H1 (cell line): ENCODE measurements at regions not wholly inside any gene's neighbourhood (a gene's known extent, or its start where the extent isn't known, plus 50 kb on each side); places are given as distances from the start of the nearest gene placed in this dataset.

Source experiments
- CHD7 ChIP-seq: fragments of 300-600 bp; sonication (generic); IDR thresholded peaks from 2 replicates; pipeline ENCODE4 v1.7.1; 2012; ENCODE audit warnings: low read length, moderate library complexity, mild to moderate bottlenecking, inconsistent platforms; ENCODE audit not compliant: insufficient replicate concordance
- POU5F1 ChIP-seq: IDR thresholded peaks from 2 replicates; pipeline ENCODE4 v1.6.1; 2011; ENCODE audit warnings: low read depth, mild to moderate bottlenecking, low read length, moderate library complexity
- SIRT6 ChIP-seq: IDR thresholded peaks from one replicate; pipeline ENCODE4 v1.7.1; 2012; ENCODE audit warnings: low read length, inconsistent platforms
- SP1 ChIP-seq: IDR thresholded peaks from 2 replicates; pipeline ENCODE4 v1.6.1; 2011; ENCODE audit warnings: low read depth, low read length
- SP4 ChIP-seq: IDR thresholded peaks from 2 replicates; pipeline ENCODE4 v1.6.1; 2012; ENCODE audit warnings: low read length, inconsistent platforms
- ZNF274 ChIP-seq: IDR thresholded peaks from 2 replicates; pipeline ENCODE4 v1.7.0; 2012; ENCODE audit warnings: low read length, borderline replicate concordance; ENCODE audit errors: extremely low read depth

- TF ChIP-seq CHD7, result no peak
- no peak for TF ChIP-seq ZNF274
- no peak for TF ChIP-seq SIRT6
- no peak for TF ChIP-seq SP4
- TF ChIP-seq SP1, result no peak
- TF ChIP-seq POU5F1, result no peak
These were observed 178.1 kb upstream of the VEGFC start (continued) for GRCh38 chr4:176970853-176971252.
